Kidney epithelial cell (primary cell): ENCODE measurements at regions not wholly inside any gene's neighbourhood (a gene's known extent, or its start where the extent isn't known, plus 50 kb on each side); places are given as distances from the start of the nearest gene placed in this dataset.
"Not testable (repeated sequence)": the region's sequence is repeated elsewhere in the genome, so short reads cannot be mapped to it uniquely, and the experiment has no call there.

Source experiments
- DNase-seq: peaks from one replicate; pipeline ENCODE4 v3.0.0-alpha.2; 2010; ENCODE audit warnings: low read depth
- H3K27me3 ChIP-seq: 2 replicates; pipeline ENCODE4 v1.6.0; 2011; ENCODE audit warnings: low read length; ENCODE audit not compliant: control insufficient read depth, insufficient read depth
- H3K36me3 ChIP-seq: 2 replicates; pipeline ENCODE4 v1.5.1; 2011; ENCODE audit warnings: low read length; ENCODE audit not compliant: control insufficient read depth, insufficient read depth
- H3K4me3 ChIP-seq: 2 replicates; pipeline ENCODE4 v1.5.1; 2011; ENCODE audit warnings: low read depth, mild to moderate bottlenecking, control low read depth, low read length
- CTCF ChIP-seq: IDR thresholded peaks from 2 replicates; pipeline ENCODE4 v1.5.1; 2011; ENCODE audit warnings: mild to moderate bottlenecking, moderate library complexity, low read length, control low read depth, inconsistent platforms; ENCODE audit not compliant: insufficient read depth, poor library complexity, severe bottlenecking

- no peaks in the 10 kb centered on the region for H3K36me3 ChIP-seq
- no peaks in the 10 kb centered on the region for H3K27me3 ChIP-seq
- no peak for DNase-seq
- no peak overlapping the region for H3K4me3 ChIP-seq
- no peak for TF ChIP-seq CTCF
Observed at GRCh38 chr2:78832481-78832880, 193.0 kb upstream of the REG3G start.

- Histone ChIP-seq H3K27me3 (no peaks in the 10 kb centered on the region), H3K4me3 (no peak overlapping the region), H3K36me3 (no peaks in the 10 kb centered on the region)
- no peak for DNase-seq
- TF ChIP-seq CTCF: no peak
Observed at GRCh38 chr2:78839259-78839658, 186.2 kb upstream of the REG3G start.

DNA sequence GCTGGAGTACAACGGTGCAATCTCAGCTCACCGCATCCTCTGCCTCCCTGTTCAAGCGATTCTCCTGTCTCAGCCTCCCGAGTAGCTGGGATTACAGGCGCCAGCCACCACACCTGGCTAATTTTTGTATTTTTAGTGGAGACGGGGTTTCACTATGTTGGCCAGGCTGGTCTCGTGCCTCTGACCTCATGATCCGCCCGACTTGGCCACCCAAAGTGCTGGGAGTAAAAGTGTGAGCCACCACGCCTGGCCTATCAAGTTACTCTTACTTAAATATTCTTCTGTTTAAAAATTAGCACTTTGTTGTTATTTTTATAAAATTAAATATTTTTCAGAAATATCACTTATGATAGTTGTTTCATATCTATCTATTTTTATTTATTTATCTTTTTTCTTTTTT lies 185.2 kb upstream of the REG3G start:
- not testable (repeated sequence) for H3K4me3 ChIP-seq, H3K27me3 ChIP-seq, H3K36me3 ChIP-seq, DNase-seq

DNA sequence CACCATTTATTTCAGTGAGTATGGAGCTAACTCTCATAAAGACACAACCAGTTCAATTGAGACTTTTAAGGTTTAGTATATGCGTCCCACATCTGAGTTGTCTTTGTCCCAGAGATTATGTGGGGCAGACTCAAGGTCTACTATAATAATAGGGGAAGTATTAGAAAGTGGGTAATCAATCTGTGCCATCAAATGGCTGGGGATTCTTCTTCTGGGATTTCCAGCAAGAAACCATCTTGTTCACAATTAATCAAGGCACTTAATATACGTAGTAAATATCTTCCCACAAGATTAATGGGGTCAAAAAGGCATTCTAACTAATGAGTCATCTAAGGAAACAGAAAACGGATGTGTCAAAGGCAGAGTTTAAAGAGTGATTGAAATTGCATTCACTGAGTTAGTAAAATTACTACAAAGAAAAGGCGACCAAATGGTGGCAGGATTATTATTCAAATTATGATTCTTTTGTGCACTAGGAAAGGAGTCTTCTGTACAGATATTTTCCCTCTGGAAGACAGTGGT lies 179.8 kb upstream of the REG3G start:
- H3K4me3 ChIP-seq: no peak overlapping the region
- no peak for TF ChIP-seq CTCF
- no peaks in the 10 kb centered on the region for H3K27me3 ChIP-seq
- DNase-seq: no peak
- no peaks in the 10 kb centered on the region for H3K36me3 ChIP-seq

GRCh38 chr2:78861546-78861945 lies 164.0 kb upstream of the REG3G start:
- no peaks in the 10 kb centered on the region for H3K36me3 ChIP-seq
- no peak for DNase-seq
- peak; percentile 17 for TF ChIP-seq CTCF
- H3K27me3 ChIP-seq: no peaks in the 10 kb centered on the region
- no peak overlapping the region for H3K4me3 ChIP-seq

GRCh38 chr2:78864205-78864604 lies 161.3 kb upstream of the REG3G start:
- TF ChIP-seq CTCF: no peak
- DNase-seq: no peak
- Histone ChIP-seq H3K4me3 (no peak overlapping the region), H3K36me3 (no peaks in the 10 kb centered on the region), H3K27me3 (no peaks in the 10 kb centered on the region)
